Stimulated activated naive CD8-positive, alpha-beta T cell treated with anti-CD3 and anti-CD28 coated beads, Interleukin-15, amount 100 ng/mL, for 72 hours (primary cell): ENCODE measurements at regions not wholly inside any gene's neighbourhood (a gene's known extent, or its start where the extent isn't known, plus 50 kb on each side); places are given as distances from the start of the nearest gene placed in this dataset.

Experiments
- ATAC-seq: fragments of 150-1000 bp; cut with Tn5 transposase; 2 replicates; pipeline ENCODE4 v1.10.0; 2021; ENCODE audit warnings: mild to moderate bottlenecking, moderate library complexity
- DNase-seq, 2 donors: peaks; one replicate each; pipeline ENCODE4 v3.0.0; 2021 to 2022
- H3K27ac Mint-ChIP-seq, 2 donors: one replicate each; pipeline ENCODE4 v1.8.0; 2022; ENCODE audit warnings: mild to moderate bottlenecking in 2 of 2, mixed read lengths in 2 of 2, moderate library complexity in 2 of 2
- H3K27me3 Mint-ChIP-seq: one replicate; pipeline ENCODE4 v1.8.0; 2022; ENCODE audit warnings: mixed read lengths
- H3K4me1 Mint-ChIP-seq: one replicate; pipeline ENCODE4 v1.8.0; 2022; ENCODE audit warnings: mild to moderate bottlenecking, mixed read lengths
- H3K4me3 Mint-ChIP-seq, 2 donors: one replicate each; pipeline ENCODE4 v1.8.0; 2022; ENCODE audit warnings: mild to moderate bottlenecking in 2 of 2, mixed read lengths in 2 of 2, moderate library complexity in 1 of 2
- H3K9me3 Mint-ChIP-seq, 2 donors: one replicate each; pipeline ENCODE4 v1.8.0; 2022; ENCODE audit warnings: mixed read lengths in 2 of 2

DNA sequence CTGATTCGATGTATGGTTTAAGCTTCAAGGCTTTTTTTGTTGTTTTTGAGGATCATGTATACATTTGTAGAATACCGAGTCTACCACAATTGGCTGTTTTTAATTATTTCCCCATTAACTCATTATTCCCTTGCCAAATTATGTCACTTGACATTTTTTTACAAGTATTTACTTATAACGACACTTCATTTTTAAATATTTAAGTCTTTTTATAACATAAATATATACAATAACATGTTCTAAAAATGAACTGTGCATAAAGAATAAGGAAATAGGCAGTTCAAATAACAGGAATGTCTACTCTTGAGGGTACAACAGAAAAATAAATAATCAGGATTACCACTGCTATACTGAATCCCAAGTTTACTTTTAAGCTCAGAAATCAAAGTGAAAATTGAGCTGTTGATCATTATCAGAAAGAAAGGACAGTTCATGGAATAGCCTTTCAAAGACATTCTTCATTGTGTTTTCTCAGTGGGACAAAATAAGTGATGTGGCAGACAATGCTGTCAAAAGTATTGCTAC is 627.5 kb downstream of the PCDH19 start:
- Mint-ChIP-seq H3K9me3 (peaks cover 0 to 3% of the 10 kb centered on the region in 2 donors), H3K4me1 (no peaks in the 10 kb centered on the region), H3K4me3 (no peak overlapping the region), H3K27ac (no peak overlapping the region), H3K27me3 (no peaks in the 10 kb centered on the region)
- DNase-seq (no peak), ATAC-seq (no peak)

DNA sequence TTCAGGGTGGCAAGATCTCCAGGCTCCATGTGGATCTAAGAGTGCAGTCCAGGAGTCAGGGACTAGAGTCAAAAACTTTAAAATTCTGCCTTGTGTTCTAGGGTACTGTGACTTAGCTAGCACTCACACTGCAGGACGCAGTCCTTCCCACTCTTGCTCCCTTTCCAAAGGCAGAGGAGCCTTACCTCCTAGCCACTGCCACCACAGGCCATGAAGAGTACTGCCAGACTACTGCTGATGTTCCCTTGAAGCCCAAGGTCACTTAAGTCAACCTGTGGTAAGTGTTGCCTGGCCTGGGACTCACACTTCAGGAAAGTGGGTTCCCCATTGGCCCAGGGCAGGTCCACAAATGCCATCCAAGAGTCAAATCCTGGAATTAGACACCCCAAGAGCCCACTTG is 632.2 kb downstream of the PCDH19 start:
- DNase-seq (no peak), ATAC-seq (no peak)
- H3K27me3 Mint-ChIP-seq = no peaks in the 10 kb centered on the region
- H3K4me1 Mint-ChIP-seq = no peaks in the 10 kb centered on the region
- no peak overlapping the region for H3K4me3 Mint-ChIP-seq
- H3K27ac Mint-ChIP-seq = peak overlapping the region in 1 of 2 donors; percentile 83
- peaks cover 0 to 7% of the 10 kb centered on the region in 2 donors for H3K9me3 Mint-ChIP-seq

DNA sequence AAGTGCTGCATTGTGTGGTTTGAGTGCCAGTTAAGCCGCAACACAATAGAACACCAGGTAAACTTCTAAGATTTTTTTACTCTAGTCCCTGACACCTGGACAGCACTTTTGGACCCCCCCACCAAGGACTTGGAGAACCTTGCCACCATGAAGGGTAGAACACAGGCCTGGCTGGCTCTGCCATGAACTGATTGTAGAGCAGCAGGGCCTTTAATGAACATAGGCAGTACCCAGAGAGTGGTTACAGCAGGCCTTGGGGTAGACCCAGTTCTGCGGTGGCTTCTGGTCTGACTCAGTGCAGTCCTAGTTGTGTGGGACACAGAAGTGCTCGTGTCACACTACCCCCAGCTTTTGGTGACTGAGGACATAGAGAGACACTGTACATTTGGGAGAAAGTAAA is 648.3 kb downstream of the PCDH19 start:
- peaks cover 0 to 7% of the 10 kb centered on the region in 2 donors for H3K9me3 Mint-ChIP-seq
- ATAC-seq (no peak), DNase-seq (no peak)
- H3K27me3 Mint-ChIP-seq = no peaks in the 10 kb centered on the region
- H3K27ac Mint-ChIP-seq = no peak overlapping the region
- H3K4me3 Mint-ChIP-seq = no peak overlapping the region
- H3K4me1 Mint-ChIP-seq = no peaks in the 10 kb centered on the region

DNA sequence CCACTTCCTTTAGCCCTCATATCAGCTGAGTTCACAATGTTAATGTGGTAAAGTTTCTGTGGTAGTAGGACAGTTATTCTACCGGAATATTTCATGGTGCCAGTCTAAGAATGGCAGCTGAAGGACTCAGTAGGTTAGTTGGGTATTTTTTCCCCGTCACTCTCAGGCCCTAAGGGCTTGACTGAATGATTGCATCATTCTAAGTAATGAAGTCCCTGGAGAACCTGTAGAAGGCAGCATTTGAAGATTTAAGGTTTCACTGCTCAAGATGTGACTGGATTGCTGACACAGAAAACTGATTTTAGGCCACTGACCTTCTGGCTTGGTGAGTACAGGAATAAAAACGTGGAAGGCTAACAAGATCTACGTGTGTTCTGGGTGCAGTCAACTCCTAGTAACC is 657.3 kb downstream of the PCDH19 start:
- ATAC-seq (no peak), DNase-seq (no peak)
- Mint-ChIP-seq H3K4me3 (no peak overlapping the region), H3K27ac (no peak overlapping the region), H3K27me3 (no peaks in the 10 kb centered on the region), H3K9me3 (no peaks in the 10 kb centered on the region), H3K4me1 (no peaks in the 10 kb centered on the region)

DNA sequence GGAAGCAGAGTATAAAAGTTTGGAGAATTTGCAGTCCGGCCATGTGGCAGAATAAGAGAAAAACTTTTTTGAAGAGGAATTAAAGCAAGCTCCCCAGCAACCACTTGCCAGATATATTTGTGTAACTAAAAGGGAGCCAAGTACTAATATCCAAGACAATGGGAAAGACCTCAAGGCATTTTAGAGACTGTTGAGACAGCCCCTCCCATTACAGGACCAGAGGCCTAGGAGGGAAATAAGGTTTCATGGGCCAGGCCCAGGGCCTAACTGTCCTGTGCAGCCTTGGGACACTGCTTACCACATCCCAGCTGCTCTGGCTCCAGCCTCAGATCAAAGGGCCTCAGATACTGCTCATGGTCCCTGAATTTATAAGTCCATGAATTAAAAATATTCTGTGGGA is 659.4 kb downstream of the PCDH19 start:
- Mint-ChIP-seq H3K27ac (no peak overlapping the region), H3K4me3 (no peak overlapping the region), H3K27me3 (no peaks in the 10 kb centered on the region), H3K4me1 (no peaks in the 10 kb centered on the region), H3K9me3 (no peaks in the 10 kb centered on the region)
- DNase-seq (no peak), ATAC-seq (no peak)

DNA sequence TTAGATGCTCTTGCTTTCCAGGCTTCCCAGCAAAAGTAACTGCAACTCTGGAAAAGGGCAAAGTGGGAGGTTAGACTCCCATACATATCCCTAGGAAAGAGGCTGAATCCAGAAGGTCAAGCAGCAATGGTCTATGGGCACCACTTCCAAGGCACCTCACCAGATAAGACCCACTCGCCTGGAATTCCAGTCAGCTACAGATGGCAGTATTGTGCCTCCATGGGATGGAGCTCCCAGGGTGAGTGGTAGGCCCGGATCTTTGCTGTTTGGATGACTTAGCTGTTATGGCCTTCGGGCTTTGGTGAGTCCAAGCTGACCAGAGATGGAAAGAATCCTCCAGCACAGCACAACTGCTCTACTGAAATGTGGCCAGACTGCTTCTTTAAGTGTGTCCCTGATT is 688.0 kb downstream of the PCDH19 start:
- no peaks in the 10 kb centered on the region for H3K4me1 Mint-ChIP-seq
- ATAC-seq (no peak), DNase-seq (no peak)
- H3K9me3 Mint-ChIP-seq = peaks cover 0 to 2% of the 10 kb centered on the region in 2 donors
- no peak overlapping the region for H3K27ac Mint-ChIP-seq
- no peaks in the 10 kb centered on the region for H3K27me3 Mint-ChIP-seq
- no peak overlapping the region for H3K4me3 Mint-ChIP-seq

DNA sequence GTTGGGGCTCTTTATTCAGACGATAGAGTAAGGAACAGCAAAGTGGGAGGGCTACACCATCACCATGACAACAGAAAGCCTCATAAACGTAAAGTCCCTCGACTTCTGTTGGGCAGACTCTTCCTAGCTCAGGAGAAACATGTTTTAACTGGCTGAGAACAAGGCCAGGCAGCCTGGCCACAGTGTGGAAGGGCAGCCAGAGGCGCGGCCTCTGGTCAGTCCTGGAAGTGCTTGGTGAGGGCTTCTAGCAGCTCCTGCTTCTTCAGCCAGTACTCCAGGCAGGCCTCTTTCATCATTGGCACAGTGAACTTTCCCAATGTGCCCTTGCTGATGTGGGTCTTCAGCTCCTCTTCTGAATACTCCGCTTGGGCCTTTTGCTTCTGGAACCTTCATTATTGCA is 690.9 kb downstream of the PCDH19 start:
- ATAC-seq = no peak
- H3K4me3 Mint-ChIP-seq = no peak overlapping the region
- no peak overlapping the region for H3K27ac Mint-ChIP-seq

DNA sequence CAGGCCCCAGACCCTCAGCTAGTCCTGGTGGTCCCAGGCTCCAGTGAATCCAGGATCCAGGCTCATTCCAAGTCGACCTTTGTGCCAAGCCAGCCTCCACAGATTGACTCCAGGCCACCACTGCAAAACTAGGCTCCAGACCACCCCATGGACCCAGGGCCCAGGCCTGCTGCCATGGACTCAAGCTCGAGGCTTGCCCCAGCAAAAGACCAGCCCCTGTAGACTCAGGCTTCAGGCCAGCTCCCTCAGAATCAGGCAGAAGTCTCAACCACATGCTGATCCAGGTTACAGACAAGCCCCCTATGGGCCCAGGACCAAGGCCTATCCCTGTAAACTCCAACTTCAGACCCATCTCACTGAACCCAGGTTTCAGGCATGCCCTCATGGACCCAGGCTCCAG is 692.4 kb downstream of the PCDH19 start:
- no peak for ATAC-seq

More for the DNA sequence above, 690.9 kb downstream of the PCDH19 start:
- Mint-ChIP-seq H3K27me3 (no peaks in the 10 kb centered on the region), H3K4me1 (no peaks in the 10 kb centered on the region), H3K9me3 (no peaks in the 10 kb centered on the region)
- no peak for DNase-seq

DNA sequence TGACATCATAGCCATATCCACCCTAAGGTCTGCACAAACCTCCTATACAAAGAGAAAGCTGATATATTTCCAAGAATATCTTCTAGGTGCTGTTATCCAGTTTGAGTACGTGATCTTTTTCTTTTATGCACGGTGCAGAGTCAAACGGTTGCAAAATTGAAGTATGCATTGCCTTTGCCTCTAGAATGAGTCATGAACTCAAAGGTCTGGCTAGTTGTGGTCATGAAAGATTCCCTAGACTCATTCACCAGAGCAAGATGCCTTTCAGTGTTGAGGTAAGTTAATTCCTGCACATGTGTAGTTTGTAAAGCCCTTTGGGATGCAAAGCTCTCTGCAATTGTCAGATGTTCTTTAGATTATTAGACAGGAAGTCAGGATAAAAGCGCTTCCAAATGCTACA is 704.4 kb downstream of the PCDH19 start:
- no peak for DNase-seq
- Mint-ChIP-seq H3K4me3 (no peak overlapping the region), H3K27ac (no peak overlapping the region), H3K27me3 (no peaks in the 10 kb centered on the region), H3K4me1 (no peaks in the 10 kb centered on the region), H3K9me3 (no peaks in the 10 kb centered on the region)
- ATAC-seq = no peak

More for the DNA sequence above, 692.4 kb downstream of the PCDH19 start:
- Mint-ChIP-seq H3K4me1 (no peaks in the 10 kb centered on the region), H3K27ac (no peak overlapping the region), H3K4me3 (no peak overlapping the region), H3K9me3 (no peaks in the 10 kb centered on the region), H3K27me3 (no peaks in the 10 kb centered on the region)
- DNase-seq = no peak

DNA sequence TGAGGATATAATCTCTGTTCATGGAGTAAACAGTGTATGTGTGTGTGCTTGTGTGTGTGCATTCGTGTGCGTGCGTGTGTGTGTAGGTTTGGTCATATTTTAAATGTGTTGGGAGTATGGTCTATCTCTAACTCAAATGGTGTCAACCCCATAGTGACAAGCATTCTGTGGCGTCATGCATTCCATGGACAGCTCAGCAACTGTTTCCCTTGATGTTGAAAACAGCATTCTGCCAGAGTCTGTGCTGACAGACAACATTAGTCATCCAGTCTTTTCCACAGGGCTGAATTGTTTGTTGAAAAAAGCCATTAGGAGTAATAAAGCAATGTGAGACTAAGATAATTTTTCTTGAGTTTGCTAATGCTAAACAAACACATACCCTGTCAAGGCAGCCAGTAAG is 706.6 kb downstream of the PCDH19 start:
- Mint-ChIP-seq H3K27me3 (no peaks in the 10 kb centered on the region), H3K4me1 (no peaks in the 10 kb centered on the region), H3K9me3 (no peaks in the 10 kb centered on the region), H3K27ac (no peak overlapping the region), H3K4me3 (no peak overlapping the region)
- DNase-seq = no peak
- ATAC-seq = no peak

DNA sequence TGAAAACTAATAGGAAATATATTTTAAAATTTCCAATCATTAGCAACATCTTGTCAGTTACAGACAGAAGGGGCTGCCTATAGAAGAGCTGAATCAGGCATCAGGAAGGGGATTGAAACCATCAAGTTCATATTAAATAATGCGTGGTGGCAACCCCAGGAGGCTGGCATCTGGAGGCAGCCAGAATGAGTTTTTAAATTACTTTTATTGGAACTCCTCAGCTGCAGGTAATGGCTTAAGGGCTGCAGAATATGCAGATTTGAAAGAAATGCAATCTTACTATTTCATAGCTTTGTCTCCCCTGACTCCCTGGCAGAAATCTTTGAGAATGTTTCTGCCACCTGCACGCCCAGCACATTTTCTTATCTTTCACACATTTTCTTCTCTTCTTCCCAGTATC is 711.6 kb downstream of the PCDH19 start:
- Mint-ChIP-seq H3K27ac (no peak overlapping the region), H3K4me3 (no peak overlapping the region), H3K27me3 (no peaks in the 10 kb centered on the region), H3K4me1 (no peaks in the 10 kb centered on the region), H3K9me3 (no peaks in the 10 kb centered on the region)
- DNase-seq (no peak), ATAC-seq (no peak)

DNA sequence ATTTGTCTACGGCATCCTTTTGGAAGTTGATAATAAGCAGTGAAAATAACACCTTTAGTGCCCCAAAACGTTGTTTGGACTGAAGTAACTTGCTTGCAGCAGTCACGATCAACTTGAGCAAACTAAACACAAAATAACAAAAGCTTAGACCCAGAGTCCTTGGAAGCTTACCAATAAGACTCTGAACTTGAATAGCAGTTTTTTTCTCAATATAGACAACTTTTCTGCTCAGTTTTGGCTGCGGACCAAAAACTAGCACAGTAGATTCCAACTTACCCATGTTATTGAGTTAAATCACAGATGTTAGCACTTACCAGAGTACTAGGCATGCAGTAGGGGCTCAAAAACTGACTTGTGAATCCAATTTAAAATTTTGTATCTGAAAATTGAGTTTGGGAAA is 746.9 kb downstream of the PCDH19 start:
- no peak for DNase-seq

DNA sequence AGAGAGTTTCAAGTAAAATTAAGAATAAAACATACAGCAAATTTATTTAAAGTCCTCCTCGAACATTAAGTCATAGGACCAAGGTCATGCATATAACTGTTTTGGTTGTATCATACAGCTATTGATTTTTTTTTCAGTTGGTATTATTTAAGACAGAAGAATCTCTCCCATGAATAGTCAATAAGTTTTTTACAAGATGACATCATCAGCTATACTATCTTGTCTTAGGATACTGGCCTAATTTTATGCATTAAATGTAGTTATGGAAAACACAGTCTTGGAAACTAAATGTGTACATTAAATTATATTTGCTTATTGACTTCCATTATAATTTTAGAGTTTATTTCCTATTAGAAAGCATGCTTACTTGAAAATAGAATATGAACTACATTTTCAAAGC is 755.9 kb downstream of the PCDH19 start:
- DNase-seq (no peak), ATAC-seq (no peak)
- no peak overlapping the region for H3K4me3 Mint-ChIP-seq
- no peaks in the 10 kb centered on the region for H3K4me1 Mint-ChIP-seq
- no peak overlapping the region for H3K27ac Mint-ChIP-seq
- no peaks in the 10 kb centered on the region for H3K9me3 Mint-ChIP-seq
- H3K27me3 Mint-ChIP-seq = no peaks in the 10 kb centered on the region

More for the DNA sequence above, 746.9 kb downstream of the PCDH19 start:
- no peak for ATAC-seq
- H3K4me3 Mint-ChIP-seq = no peak overlapping the region
- no peaks in the 10 kb centered on the region for H3K9me3 Mint-ChIP-seq
- H3K27ac Mint-ChIP-seq = no peak overlapping the region
- H3K27me3 Mint-ChIP-seq = no peaks in the 10 kb centered on the region
- no peaks in the 10 kb centered on the region for H3K4me1 Mint-ChIP-seq

DNA sequence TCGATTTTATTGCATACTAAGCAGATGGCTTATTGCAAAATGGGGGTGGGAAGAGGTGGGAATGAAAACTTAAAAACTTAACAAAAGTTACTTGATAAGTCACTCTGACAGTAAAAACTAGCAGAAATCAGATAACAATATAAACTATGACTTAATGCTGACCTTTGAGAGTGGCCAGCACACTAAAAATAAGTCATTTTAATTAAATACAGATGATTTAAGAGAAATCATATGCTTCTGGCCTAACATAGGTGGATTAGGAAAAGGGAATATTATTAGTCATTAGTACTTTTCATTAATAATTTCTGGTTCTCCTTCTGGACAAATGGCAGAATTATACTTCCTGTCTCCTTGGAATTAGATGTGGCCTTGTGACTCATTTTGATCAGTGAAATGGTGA is 756.7 kb downstream of the PCDH19 start:
- Mint-ChIP-seq H3K4me1 (no peaks in the 10 kb centered on the region), H3K27me3 (no peaks in the 10 kb centered on the region), H3K4me3 (no peak overlapping the region), H3K27ac (no peak overlapping the region), H3K9me3 (no peaks in the 10 kb centered on the region)
- DNase-seq = no peak
- ATAC-seq = no peak

DNA sequence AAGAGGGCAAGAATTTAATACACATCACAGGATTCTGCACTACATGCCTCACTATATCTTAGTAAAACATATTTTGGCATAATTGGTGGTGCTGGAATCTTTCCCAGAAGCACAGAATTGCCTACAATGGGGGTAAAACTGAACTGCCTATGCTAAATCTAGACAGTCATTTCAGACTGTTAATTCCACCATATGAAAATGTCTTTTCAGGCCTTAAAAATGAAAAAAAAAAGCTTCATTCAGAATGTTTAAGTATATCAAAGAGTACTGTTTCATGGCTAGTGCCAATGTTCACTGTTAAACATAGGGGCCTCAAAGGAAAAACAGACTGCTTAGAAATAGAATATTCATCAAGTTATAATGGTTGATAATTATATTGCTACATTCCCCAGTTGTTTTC is 797.0 kb downstream of the PCDH19 start:
- Mint-ChIP-seq H3K4me1 (no peaks in the 10 kb centered on the region), H3K9me3 (no peaks in the 10 kb centered on the region), H3K4me3 (no peak overlapping the region), H3K27me3 (no peaks in the 10 kb centered on the region), H3K27ac (no peak overlapping the region)
- no peak for ATAC-seq
- DNase-seq = no peak

DNA sequence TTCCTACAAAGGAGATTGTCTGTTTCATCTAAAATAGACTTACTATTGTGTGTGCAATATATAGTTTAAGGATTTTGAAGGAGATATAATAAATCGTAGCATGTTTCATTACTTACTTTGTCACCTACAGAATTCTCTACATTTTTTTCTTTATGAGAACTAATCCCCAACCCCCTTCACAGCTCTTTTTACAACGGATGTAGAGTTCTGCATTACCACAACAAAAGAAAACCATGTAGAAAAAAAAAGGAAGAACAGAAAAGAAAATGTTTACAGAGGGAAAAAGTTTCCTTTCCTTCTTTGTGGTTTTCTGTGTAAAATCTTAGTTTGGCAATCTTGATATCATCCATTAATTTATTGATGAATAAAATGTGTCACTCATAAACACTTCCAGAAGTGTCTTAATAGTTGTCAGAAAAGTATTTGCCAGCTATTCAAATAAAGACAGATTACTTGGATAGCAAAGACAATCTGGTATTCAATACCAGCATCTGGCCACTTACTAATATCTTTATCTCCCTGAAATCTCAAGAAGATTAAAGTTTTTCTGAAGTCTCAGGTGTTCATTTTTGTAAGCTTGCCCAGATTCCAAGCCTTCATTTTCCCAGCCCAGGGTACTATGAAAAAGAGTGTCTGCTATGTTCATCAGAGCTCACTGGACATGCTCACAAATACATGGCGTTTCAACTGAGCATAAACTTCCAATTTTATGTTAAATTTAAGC is 806.8 kb downstream of the PCDH19 start:
- H3K9me3 Mint-ChIP-seq = peaks cover 0 to 6% of the 10 kb centered on the region in 2 donors
- H3K4me3 Mint-ChIP-seq = no peak overlapping the region
- no peak overlapping the region for H3K27ac Mint-ChIP-seq
- H3K4me1 Mint-ChIP-seq = no peaks in the 10 kb centered on the region
- DNase-seq (no peak), ATAC-seq (no peak)
- no peaks in the 10 kb centered on the region for H3K27me3 Mint-ChIP-seq

DNA sequence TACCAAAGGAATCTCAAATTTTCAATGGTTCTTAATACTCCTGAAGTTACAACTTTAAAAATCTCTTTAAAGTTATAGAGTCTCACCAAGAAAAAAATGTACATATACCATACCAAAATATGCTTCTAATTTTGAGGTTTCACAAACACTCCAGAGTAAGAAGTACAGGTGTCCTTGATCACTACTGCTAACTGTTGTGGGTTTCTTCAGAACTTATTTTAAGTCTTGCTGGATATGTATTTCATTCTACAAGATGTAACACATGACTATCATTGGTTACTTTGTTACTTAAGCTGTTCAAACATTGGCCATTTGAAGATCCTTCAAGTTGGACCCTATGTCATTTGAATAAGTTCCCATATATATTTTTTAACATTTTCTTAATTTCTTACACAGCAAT is 808.0 kb downstream of the PCDH19 start:
- Mint-ChIP-seq H3K27me3 (no peaks in the 10 kb centered on the region), H3K9me3 (peaks cover 0 to 6% of the 10 kb centered on the region in 2 donors), H3K4me3 (no peak overlapping the region), H3K27ac (no peak overlapping the region), H3K4me1 (no peaks in the 10 kb centered on the region)
- DNase-seq (no peak), ATAC-seq (no peak)
